Epithelial cell of proximal tubule (primary cell): ENCODE measurements at regions not wholly inside any gene's neighbourhood (a gene's known extent, or its start where the extent isn't known, plus 50 kb on each side); places are given as distances from the start of the nearest gene placed in this dataset.

ENCODE experiments used
- DNase-seq: peaks from one replicate; pipeline ENCODE4 v3.0.0-alpha.2; 2011; ENCODE audit warnings: low read depth
- H3K4me3 ChIP-seq: 2 replicates; pipeline ENCODE4 v1.5.1; 2011; ENCODE audit warnings: low read depth, mild to moderate bottlenecking, low read length
- TF ChIP-seq, protein P1 (sequence below): conservative IDR thresholded peaks from 2 replicates; pipeline ENCODE4 v1.5.1; 2012; ENCODE audit warnings: low read depth, mild to moderate bottlenecking, low read length

DNA sequence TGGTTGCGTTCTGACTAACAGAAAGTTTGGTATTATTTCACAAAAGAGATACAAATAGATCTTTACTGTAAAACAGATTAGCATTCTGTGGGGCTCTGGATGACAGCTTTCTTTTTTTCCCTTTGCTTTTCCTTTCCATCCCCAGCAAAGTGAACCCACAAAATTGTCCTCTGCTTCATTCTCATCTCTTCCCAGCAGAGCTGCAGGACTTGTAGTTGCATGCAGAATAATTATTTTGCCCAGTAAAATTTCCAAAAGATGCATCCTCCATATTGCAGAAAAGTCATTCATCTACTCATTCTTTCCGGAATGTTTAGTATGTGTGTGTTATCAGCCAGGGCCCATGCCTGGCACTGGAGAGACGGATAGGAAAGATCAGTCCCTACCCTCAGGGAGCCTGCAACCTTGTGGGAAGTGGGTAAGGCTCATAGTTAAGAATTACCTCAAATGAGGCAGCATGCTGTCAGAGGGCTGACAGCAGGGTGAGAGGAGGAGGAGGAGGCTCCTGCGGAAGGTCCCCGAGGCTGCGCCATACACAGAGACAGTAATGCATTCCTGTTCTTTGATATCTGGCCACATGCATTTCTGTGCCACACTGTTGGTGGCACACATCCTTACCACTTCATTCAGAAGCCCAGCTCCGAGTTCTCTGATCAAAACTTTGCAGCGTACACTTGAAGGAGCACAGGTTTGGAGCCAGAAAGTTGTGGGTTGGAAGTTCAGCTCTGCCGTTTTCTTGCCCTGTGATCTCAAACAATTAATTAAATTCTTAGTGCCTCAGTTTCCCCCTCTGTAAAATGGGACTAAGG lies 225.4 kb downstream of the MYCN start:
- DNase-seq = no peak
- H3K4me3 ChIP-seq = no peak overlapping the region
- TF ChIP-seq, protein P1, sequence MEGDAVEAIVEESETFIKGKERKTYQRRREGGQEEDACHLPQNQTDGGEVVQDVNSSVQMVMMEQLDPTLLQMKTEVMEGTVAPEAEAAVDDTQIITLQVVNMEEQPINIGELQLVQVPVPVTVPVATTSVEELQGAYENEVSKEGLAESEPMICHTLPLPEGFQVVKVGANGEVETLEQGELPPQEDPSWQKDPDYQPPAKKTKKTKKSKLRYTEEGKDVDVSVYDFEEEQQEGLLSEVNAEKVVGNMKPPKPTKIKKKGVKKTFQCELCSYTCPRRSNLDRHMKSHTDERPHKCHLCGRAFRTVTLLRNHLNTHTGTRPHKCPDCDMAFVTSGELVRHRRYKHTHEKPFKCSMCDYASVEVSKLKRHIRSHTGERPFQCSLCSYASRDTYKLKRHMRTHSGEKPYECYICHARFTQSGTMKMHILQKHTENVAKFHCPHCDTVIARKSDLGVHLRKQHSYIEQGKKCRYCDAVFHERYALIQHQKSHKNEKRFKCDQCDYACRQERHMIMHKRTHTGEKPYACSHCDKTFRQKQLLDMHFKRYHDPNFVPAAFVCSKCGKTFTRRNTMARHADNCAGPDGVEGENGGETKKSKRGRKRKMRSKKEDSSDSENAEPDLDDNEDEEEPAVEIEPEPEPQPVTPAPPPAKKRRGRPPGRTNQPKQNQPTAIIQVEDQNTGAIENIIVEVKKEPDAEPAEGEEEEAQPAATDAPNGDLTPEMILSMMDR = no peak

DNA sequence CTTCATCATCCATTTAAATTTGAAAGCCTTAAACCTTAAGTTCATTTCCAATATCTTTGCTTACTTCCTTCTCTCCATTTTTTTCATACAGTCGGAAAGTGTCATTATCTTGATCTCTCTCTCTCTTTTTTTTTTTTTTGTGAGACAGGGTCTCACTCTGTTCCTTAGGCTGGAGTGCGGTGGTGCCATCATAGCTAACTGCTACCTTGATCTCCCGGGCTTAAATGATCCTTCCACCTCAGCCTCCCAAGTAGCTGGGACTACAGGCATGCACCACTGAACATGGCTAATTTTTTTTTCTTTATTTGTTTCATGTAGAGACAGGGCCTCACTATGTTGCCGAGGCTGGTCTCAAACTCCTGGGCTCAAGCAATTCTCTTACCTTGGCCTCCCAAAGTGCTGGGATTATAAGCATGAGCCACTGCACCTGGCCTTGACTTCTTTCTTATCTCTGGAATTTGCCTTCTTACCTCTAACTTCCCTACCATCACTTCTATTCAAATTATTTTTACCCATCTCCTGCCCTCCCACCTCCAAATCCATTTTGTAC lies 222.2 kb downstream of the MYCN start:
- no peak for DNase-seq
- H3K4me3 ChIP-seq = no peak overlapping the region
- TF ChIP-seq, protein P1 = no peak

- no peak overlapping the region for H3K4me3 ChIP-seq
- DNase-seq = no peak
- TF ChIP-seq, protein P1 = no peak
Measured at GRCh38 chr2:16161768-16162490, 221.6 kb downstream of the MYCN start.

GRCh38 chr2:16161085-16161565 lies 220.8 kb downstream of the MYCN start:
- TF ChIP-seq, protein P1 = no peak
- H3K4me3 ChIP-seq = no peak overlapping the region
- DNase-seq = no peak

DNA sequence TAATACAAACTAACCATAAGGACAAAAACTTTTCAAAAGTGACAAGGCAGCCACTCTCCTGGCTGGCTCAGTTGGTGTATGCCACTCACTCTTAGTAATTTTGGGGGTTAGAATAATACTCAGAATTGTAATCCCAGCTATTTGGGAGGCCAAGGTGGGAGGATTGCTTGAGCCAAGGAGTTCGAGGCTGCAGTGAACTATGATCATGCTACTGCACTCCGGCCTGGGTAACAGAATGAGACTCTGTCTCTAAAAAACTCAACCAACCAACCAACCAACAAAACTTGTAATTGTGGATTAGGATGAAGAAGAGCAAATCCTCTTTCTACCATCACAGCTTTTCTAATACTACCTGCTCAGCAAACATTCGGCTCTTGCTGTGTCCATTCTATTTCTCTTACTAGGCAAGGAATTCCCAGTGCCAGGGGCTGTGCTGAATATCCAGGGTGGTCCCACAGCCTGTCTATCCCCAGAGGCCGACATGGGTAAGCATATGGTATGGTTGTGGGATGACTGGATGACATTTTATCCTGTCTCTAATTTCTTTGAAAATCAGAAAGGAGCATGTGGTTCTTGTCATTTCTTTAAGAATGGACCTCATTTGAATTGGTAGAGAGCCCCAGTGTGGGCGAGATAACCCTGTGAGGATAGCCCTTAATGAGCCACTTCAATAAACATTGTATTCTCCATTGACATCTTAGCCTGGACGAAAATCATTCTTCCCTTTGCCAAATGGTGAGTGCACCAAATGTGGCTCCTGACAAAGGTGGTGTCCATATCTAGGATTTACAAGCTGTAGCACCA lies 220.1 kb downstream of the MYCN start:
- TF ChIP-seq, protein P1 = no peak
- H3K4me3 ChIP-seq = no peak overlapping the region
- no peak for DNase-seq

- TF ChIP-seq, protein P1 = no peak
- DNase-seq = no peak
- H3K4me3 ChIP-seq = no peak overlapping the region
Measured at GRCh38 chr2:16156411-16156810, 216.1 kb downstream of the MYCN start.
